Breast epithelium (tissue), 3 donors: ENCODE measurements at regions not wholly inside any gene's neighbourhood (a gene's known extent, or its start where the extent isn't known, plus 50 kb on each side); places are given as distances from the start of the nearest gene placed in this dataset.

Experiments used
- POLR2AphosphoS5 ChIP-seq, 3 donors: sonication (generic); formaldehyde crosslinking; IDR thresholded peaks; one replicate each; pipeline ENCODE4 v1.6.1; 2017; ENCODE audit warnings: antibody characterized with exemption in 3 of 3
- TF ChIP-seq, protein P1 (sequence below), 3 donors: fragments of 450-650 bp; IDR thresholded peaks; one replicate each; pipeline ENCODE4 v1.5.1; 2016 to 2017; ENCODE audit warnings: antibody characterized with exemption in 3 of 3, mild to moderate bottlenecking in 3 of 3, moderate library complexity in 3 of 3

- no peak for TF ChIP-seq POLR2AphosphoS5 (IDR thresholded peaks at IDR 0.05)
- TF ChIP-seq, protein P1, sequence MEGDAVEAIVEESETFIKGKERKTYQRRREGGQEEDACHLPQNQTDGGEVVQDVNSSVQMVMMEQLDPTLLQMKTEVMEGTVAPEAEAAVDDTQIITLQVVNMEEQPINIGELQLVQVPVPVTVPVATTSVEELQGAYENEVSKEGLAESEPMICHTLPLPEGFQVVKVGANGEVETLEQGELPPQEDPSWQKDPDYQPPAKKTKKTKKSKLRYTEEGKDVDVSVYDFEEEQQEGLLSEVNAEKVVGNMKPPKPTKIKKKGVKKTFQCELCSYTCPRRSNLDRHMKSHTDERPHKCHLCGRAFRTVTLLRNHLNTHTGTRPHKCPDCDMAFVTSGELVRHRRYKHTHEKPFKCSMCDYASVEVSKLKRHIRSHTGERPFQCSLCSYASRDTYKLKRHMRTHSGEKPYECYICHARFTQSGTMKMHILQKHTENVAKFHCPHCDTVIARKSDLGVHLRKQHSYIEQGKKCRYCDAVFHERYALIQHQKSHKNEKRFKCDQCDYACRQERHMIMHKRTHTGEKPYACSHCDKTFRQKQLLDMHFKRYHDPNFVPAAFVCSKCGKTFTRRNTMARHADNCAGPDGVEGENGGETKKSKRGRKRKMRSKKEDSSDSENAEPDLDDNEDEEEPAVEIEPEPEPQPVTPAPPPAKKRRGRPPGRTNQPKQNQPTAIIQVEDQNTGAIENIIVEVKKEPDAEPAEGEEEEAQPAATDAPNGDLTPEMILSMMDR (IDR thresholded peaks at IDR 0.05): no peak
Observed at GRCh38 chr4:44928785-44929184, 202.4 kb upstream of the GNPDA2 start.
